GM23338 (cell line): ENCODE measurements at regions not wholly inside any gene's neighbourhood (a gene's known extent, or its start where the extent isn't known, plus 50 kb on each side); places are given as distances from the start of the nearest gene placed in this dataset.

Experiments used
- ATAC-seq: fragments of 200-7000 bp; cut with Tn5 transposase; 3 replicates; pipeline ENCODE4 v1.9.1; 2020
- DNase-seq: peaks from one replicate; pipeline ENCODE4 v3.0.0-alpha.2; 2015; ENCODE audit warnings: low spot score
- H2AFZ ChIP-seq: fragments of 200-600 bp; sonication (generic); 2 replicates; pipeline ENCODE4 v1.8.0; 2016; ENCODE audit warnings: antibody characterized with exemption, mild to moderate bottlenecking, moderate library complexity
- H3F3A ChIP-seq: fragments of 200-600 bp; sonication (generic); replicated peaks from 2 replicates; pipeline ENCODE4 v1.8.0; 2017; ENCODE audit warnings: antibody characterized with exemption, mixed run types, low read depth
- H3K27ac ChIP-seq: fragments of 200-600 bp; sonication (generic); 2 replicates; pipeline ENCODE4 v1.6.1; 2016; ENCODE audit warnings: low read depth
- H3K27me3 ChIP-seq: fragments of 200-600 bp; sonication (generic); 2 replicates; pipeline ENCODE4 v1.8.0; 2016; ENCODE audit warnings: mild to moderate bottlenecking, mixed run types, moderate library complexity; ENCODE audit not compliant: insufficient read depth
- H3K36me3 ChIP-seq: fragments of 200-600 bp; sonication (generic); 2 replicates; pipeline ENCODE4 v1.8.0; 2016; ENCODE audit warnings: mild to moderate bottlenecking; ENCODE audit not compliant: insufficient read depth
- H3K4me1 ChIP-seq: fragments of 200-600 bp; sonication (generic); 2 replicates; pipeline ENCODE4 v1.8.0; 2016; ENCODE audit warnings: mild to moderate bottlenecking, moderate library complexity; ENCODE audit not compliant: insufficient read depth
- H3K4me2 ChIP-seq: fragments of 200-600 bp; sonication (generic); 2 replicates; pipeline ENCODE4 v1.7.1; 2017; ENCODE audit warnings: mixed run types
- H3K4me3 ChIP-seq: fragments of 200-600 bp; sonication (generic); 2 replicates; pipeline ENCODE4 v1.6.1; 2016; ENCODE audit warnings: mixed run types
- H3K79me2 ChIP-seq: fragments of 200-600 bp; sonication (generic); replicated peaks from 2 replicates; pipeline ENCODE4 v1.8.0; 2017; ENCODE audit warnings: mild to moderate bottlenecking; ENCODE audit not compliant: insufficient read depth
- H3K9me2 ChIP-seq: fragments of 200-600 bp; sonication (generic); 2 replicates; pipeline ENCODE4 v1.8.0; 2017; ENCODE audit not compliant: insufficient read depth
- H4K20me1 ChIP-seq: fragments of 200-600 bp; sonication (generic); replicated peaks from 2 replicates; pipeline ENCODE4 v1.8.0; 2017; ENCODE audit warnings: mild to moderate bottlenecking; ENCODE audit not compliant: insufficient read depth
- H3K27ac Mint-ChIP-seq: 2 replicates; pipeline ENCODE4 v1.8.0; 2020; ENCODE audit warnings: inconsistent platforms, mild to moderate bottlenecking, moderate library complexity, mixed read lengths
- H3K27me3 Mint-ChIP-seq: 3 replicates; pipeline ENCODE4 v1.8.0; 2022; ENCODE audit warnings: low read depth, mild to moderate bottlenecking, moderate library complexity, mixed read lengths, inconsistent platforms; ENCODE audit not compliant: insufficient read depth, poor library complexity
- H3K36me3 Mint-ChIP-seq: 3 replicates; pipeline ENCODE4 v1.8.0; 2021; ENCODE audit warnings: low read depth, mild to moderate bottlenecking, inconsistent platforms, moderate library complexity, mixed read lengths
- H3K4me1 Mint-ChIP-seq: 3 replicates; pipeline ENCODE4 v1.8.0; 2020; ENCODE audit warnings: mild to moderate bottlenecking, inconsistent platforms, mixed read lengths
- H3K4me3 Mint-ChIP-seq: 3 replicates; pipeline ENCODE4 v1.8.0; 2021; ENCODE audit warnings: moderate library complexity, mild to moderate bottlenecking, inconsistent platforms, mixed read lengths
- H3K9me3 Mint-ChIP-seq: 3 replicates; pipeline ENCODE4 v1.8.0; 2020; ENCODE audit warnings: moderate library complexity, mild to moderate bottlenecking, inconsistent platforms, mixed read lengths
- CREB1 ChIP-seq: fragments of 250-450 bp; sonication (Bioruptor Pico); IDR thresholded peaks from 2 replicates; pipeline ENCODE4 v1.5.0; 2020; ENCODE audit warnings: low read depth, mild to moderate bottlenecking, moderate library complexity
- EZH2 ChIP-seq: fragments of 200-600 bp; sonication (generic); IDR thresholded peaks from one replicate; pipeline ENCODE4 v1.8.0; 2017; ENCODE audit warnings: antibody characterized with exemption, mild to moderate bottlenecking, low read depth; ENCODE audit not compliant: unreplicated experiment
- EZH2phosphoT487 ChIP-seq: fragments of 200-600 bp; sonication (generic); IDR thresholded peaks from one replicate; pipeline ENCODE4 v1.8.1; 2018; ENCODE audit warnings: antibody characterized with exemption; ENCODE audit not compliant: unreplicated experiment
- JUNB ChIP-seq: IDR thresholded peaks from one replicate; pipeline ENCODE4 v1.6.1; 2016; ENCODE audit warnings: antibody characterized with exemption; ENCODE audit not compliant: unreplicated experiment
- NANOG ChIP-seq: IDR thresholded peaks from 2 replicates; pipeline ENCODE4 v1.6.1; 2016; ENCODE audit warnings: antibody characterized with exemption, borderline replicate concordance
- STAT1 ChIP-seq: IDR thresholded peaks from one replicate; pipeline ENCODE4 v1.6.1; 2016; ENCODE audit warnings: antibody characterized with exemption; ENCODE audit not compliant: unreplicated experiment
- TF ChIP-seq, protein P1 (sequence below): IDR thresholded peaks from one replicate; pipeline ENCODE4 v1.6.1; 2018; ENCODE audit warnings: antibody characterized with exemption; ENCODE audit not compliant: unreplicated experiment
- TF ChIP-seq, protein P2 (sequence below), 2 experiments: fragments of 200-600 bp in 1 of 2; sonication (generic) in 1 of 2; conservative IDR thresholded peaks; 2 replicates each; pipeline versions ENCODE4 v1.5.1 to v1.6.1; 2016 to 2017; ENCODE audit warnings: antibody characterized with exemption in 2 of 2, low read depth in 2 of 2, mild to moderate bottlenecking in 2 of 2, moderate library complexity in 1 of 2
- TF ChIP-seq, protein P3 (sequence below): fragments of 250-450 bp; sonication (Bioruptor Pico); IDR thresholded peaks from 2 replicates; pipeline ENCODE4 v1.5.0; 2020; ENCODE audit warnings: mild to moderate bottlenecking, moderate library complexity

DNA sequence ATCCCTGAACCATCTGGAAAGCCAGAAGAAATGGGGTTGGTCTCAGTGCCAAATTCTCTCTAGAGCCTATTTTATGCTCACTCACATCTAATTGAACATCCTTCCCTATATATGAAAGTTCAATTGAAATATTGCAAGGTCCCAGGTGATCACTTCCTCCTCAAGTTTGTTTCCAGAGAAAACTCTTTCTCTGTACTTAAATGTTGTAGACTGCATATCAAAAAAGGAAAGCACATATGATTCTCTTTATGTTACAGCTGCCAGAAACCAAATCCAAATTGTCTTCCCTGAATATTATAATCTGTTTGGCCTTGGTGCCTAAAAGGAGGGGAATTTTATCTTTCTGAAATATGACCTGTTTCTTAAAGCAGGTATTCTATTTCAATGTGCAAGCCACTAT, 93.3 kb downstream of the SHOX2 start (continued):
- TF ChIP-seq, protein P1, sequence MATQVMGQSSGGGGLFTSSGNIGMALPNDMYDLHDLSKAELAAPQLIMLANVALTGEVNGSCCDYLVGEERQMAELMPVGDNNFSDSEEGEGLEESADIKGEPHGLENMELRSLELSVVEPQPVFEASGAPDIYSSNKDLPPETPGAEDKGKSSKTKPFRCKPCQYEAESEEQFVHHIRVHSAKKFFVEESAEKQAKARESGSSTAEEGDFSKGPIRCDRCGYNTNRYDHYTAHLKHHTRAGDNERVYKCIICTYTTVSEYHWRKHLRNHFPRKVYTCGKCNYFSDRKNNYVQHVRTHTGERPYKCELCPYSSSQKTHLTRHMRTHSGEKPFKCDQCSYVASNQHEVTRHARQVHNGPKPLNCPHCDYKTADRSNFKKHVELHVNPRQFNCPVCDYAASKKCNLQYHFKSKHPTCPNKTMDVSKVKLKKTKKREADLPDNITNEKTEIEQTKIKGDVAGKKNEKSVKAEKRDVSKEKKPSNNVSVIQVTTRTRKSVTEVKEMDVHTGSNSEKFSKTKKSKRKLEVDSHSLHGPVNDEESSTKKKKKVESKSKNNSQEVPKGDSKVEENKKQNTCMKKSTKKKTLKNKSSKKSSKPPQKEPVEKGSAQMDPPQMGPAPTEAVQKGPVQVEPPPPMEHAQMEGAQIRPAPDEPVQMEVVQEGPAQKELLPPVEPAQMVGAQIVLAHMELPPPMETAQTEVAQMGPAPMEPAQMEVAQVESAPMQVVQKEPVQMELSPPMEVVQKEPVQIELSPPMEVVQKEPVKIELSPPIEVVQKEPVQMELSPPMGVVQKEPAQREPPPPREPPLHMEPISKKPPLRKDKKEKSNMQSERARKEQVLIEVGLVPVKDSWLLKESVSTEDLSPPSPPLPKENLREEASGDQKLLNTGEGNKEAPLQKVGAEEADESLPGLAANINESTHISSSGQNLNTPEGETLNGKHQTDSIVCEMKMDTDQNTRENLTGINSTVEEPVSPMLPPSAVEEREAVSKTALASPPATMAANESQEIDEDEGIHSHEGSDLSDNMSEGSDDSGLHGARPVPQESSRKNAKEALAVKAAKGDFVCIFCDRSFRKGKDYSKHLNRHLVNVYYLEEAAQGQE = no peak
- no peak for TF ChIP-seq NANOG

DNA sequence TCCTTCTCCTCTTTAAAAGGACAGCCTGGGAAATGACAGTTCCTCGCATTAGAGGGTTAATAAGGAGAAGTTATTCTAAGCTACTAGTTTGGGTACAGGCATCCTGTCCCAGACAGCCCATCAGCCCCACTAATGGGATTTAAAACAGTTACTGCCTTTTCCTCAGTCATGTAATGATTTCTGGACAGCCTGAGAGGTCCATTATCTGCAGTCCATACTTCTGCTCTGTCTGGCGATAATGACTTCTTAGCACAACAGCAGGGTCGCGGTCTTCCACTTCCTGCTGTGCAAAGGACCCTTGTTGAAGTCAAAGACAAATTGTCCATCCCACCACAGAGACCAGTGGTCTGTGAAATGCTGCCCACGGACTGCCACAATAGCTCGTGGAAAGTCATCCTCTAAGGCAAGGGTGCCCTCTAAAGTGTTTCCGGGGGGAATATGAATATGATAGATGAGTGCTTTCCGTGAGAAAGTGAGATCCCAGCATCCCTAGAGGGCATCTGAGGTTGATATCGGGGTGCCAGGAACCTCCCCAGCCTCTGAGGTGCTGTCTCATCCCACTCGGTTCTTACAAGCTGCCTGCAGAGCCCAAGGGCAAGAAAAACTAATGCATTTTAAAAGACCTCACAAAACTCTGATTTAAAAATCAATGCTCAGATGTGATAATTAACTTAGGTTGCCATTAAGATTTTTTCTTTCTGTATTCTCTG, 100.7 kb downstream of the SHOX2 start:
- Histone ChIP-seq H3K79me2 (no peaks in the 10 kb centered on the region), H3K27ac (no peak overlapping the region), H3K4me2 (no peak overlapping the region), H3K9me2 (no peaks in the 10 kb centered on the region), H3K27me3 (no peaks in the 10 kb centered on the region), H3F3A (no peaks in the 10 kb centered on the region), H3K4me3 (no peak overlapping the region), H3K4me1 (no peaks in the 10 kb centered on the region), H4K20me1 (no peaks in the 10 kb centered on the region), H3K36me3 (no peaks in the 10 kb centered on the region), H2AFZ (peak overlapping the region; percentile 74; the same call in 1 of the 2 replicates)
- Mint-ChIP-seq H3K36me3 (peaks cover 10% of the 10 kb centered on the region), H3K9me3 (peaks cover 28% of the 10 kb centered on the region), H3K27me3 (peaks cover 1% of the 10 kb centered on the region), H3K4me1 (no peaks in the 10 kb centered on the region), H3K27ac (no peak overlapping the region), H3K4me3 (no peak overlapping the region)
- ATAC-seq (no peak), DNase-seq (no peak)
- TF ChIP-seq JUNB (no peak), STAT1 (no peak), CREB1 (no peak), EZH2phosphoT487 (no peak), EZH2 (no peak)
- TF ChIP-seq, protein P2, sequence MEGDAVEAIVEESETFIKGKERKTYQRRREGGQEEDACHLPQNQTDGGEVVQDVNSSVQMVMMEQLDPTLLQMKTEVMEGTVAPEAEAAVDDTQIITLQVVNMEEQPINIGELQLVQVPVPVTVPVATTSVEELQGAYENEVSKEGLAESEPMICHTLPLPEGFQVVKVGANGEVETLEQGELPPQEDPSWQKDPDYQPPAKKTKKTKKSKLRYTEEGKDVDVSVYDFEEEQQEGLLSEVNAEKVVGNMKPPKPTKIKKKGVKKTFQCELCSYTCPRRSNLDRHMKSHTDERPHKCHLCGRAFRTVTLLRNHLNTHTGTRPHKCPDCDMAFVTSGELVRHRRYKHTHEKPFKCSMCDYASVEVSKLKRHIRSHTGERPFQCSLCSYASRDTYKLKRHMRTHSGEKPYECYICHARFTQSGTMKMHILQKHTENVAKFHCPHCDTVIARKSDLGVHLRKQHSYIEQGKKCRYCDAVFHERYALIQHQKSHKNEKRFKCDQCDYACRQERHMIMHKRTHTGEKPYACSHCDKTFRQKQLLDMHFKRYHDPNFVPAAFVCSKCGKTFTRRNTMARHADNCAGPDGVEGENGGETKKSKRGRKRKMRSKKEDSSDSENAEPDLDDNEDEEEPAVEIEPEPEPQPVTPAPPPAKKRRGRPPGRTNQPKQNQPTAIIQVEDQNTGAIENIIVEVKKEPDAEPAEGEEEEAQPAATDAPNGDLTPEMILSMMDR (conservative IDR thresholded peaks at IDR 0.05; ENCODE audit: low read depth in 2 of 2) = no peak
- TF ChIP-seq, protein P1 = no peak
- TF ChIP-seq, protein P3, sequence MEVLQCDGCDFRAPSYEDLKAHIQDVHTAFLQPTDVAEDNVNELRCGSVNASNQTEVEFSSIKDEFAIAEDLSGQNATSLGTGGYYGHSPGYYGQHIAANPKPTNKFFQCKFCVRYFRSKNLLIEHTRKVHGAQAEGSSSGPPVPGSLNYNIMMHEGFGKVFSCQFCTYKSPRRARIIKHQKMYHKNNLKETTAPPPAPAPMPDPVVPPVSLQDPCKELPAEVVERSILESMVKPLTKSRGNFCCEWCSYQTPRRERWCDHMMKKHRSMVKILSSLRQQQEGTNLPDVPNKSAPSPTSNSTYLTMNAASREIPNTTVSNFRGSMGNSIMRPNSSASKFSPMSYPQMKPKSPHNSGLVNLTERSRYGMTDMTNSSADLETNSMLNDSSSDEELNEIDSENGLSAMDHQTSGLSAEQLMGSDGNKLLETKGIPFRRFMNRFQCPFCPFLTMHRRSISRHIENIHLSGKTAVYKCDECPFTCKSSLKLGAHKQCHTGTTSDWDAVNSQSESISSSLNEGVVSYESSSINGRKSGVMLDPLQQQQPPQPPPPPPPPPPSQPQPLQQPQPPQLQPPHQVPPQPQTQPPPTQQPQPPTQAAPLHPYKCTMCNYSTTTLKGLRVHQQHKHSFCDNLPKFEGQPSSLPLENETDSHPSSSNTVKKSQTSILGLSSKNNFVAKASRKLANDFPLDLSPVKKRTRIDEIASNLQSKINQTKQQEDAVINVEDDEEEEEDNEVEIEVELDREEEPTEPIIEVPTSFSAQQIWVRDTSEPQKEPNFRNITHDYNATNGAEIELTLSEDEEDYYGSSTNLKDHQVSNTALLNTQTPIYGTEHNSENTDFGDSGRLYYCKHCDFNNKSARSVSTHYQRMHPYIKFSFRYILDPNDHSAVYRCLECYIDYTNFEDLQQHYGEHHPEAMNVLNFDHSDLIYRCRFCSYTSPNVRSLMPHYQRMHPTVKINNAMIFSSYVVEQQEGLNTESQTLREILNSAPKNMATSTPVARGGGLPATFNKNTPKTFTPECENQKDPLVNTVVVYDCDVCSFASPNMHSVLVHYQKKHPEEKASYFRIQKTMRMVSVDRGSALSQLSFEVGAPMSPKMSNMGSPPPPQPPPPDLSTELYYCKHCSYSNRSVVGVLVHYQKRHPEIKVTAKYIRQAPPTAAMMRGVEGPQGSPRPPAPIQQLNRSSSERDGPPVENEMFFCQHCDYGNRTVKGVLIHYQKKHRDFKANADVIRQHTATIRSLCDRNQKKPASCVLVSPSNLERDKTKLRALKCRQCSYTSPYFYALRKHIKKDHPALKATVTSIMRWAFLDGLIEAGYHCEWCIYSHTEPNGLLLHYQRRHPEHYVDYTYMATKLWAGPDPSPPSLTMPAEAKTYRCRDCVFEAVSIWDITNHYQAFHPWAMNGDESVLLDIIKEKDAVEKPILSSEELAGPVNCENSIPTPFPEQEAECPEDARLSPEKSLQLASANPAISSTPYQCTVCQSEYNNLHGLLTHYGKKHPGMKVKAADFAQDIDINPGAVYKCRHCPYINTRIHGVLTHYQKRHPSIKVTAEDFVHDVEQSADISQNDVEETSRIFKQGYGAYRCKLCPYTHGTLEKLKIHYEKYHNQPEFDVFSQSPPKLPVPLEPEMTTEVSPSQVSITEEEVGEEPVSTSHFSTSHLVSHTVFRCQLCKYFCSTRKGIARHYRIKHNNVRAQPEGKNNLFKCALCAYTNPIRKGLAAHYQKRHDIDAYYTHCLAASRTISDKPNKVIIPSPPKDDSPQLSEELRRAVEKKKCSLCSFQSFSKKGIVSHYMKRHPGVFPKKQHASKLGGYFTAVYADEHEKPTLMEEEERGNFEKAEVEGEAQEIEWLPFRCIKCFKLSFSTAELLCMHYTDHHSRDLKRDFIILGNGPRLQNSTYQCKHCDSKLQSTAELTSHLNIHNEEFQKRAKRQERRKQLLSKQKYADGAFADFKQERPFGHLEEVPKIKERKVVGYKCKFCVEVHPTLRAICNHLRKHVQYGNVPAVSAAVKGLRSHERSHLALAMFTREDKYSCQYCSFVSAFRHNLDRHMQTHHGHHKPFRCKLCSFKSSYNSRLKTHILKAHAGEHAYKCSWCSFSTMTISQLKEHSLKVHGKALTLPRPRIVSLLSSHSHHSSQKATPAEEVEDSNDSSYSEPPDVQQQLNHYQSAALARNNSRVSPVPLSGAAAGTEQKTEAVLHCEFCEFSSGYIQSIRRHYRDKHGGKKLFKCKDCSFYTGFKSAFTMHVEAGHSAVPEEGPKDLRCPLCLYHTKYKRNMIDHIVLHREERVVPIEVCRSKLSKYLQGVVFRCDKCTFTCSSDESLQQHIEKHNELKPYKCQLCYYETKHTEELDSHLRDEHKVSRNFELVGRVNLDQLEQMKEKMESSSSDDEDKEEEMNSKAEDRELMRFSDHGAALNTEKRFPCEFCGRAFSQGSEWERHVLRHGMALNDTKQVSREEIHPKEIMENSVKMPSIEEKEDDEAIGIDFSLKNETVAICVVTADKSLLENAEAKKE = no peak
